GM12891 (cell line): ENCODE measurements at regions not wholly inside any gene's neighbourhood (a gene's known extent, or its start where the extent isn't known, plus 50 kb on each side); places are given as distances from the start of the nearest gene placed in this dataset.

ENCODE experiments used
- DNase-seq: peaks from one replicate; pipeline ENCODE4 v3.0.0; 2011; ENCODE audit warnings: low spot score; ENCODE audit not compliant: insufficient read length
- FAIRE-seq: peaks from 2 replicates; lab custom pipeline; 2011; peaks lifted over from hg19 to GRCh38; lab: Jason Lieb, UNC
- PAX5 ChIP-seq: IDR thresholded peaks from 2 replicates; pipeline ENCODE4 v1.6.1; 2011; ENCODE audit warnings: low read length, moderate library complexity, mild to moderate bottlenecking; ENCODE audit not compliant: insufficient read depth, severe bottlenecking
- POLR2A ChIP-seq: IDR thresholded peaks from 2 replicates; pipeline ENCODE4 v1.6.1; 2011; ENCODE audit warnings: low read depth, low read length, control low read depth
- POLR2AphosphoS5 ChIP-seq: IDR thresholded peaks from 2 replicates; pipeline ENCODE4 v1.6.1; 2011; ENCODE audit warnings: low read depth, low read length, control low read depth
- POU2F2 ChIP-seq: IDR thresholded peaks from 2 replicates; pipeline ENCODE4 v1.6.1; 2011; ENCODE audit warnings: low read depth, mild to moderate bottlenecking, control low read depth, low read length, moderate library complexity
- SPI1 ChIP-seq: IDR thresholded peaks from 2 replicates; pipeline ENCODE4 v1.6.1; 2011; ENCODE audit warnings: low read depth, low read length, control low read depth
- TAF1 ChIP-seq: IDR thresholded peaks from 2 replicates; pipeline ENCODE4 v1.6.1; 2011; ENCODE audit warnings: low read depth, low read length, control low read depth

DNA sequence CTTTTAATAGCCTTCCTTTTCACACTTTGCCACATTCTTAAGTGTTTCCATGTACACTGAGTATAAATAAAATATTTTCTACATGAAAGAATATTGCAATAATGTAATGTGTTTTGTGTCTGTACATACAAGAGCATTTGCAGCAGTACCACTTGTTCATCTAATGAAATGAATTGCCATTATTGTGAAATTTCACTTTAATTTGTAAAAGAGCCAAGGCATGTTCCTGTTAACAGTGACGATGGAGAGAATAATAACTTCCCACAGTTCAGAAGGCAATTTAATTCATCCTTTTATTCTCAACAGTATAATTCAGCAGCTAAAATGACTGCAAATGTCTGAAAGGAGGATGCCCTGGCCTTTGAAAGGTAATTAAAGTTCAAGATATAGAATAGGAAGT is 853.9 kb downstream of the LRRTM4 start:
- DNase-seq = no peak
- FAIRE-seq = no peak
- no peak for TF ChIP-seq SPI1
- TF ChIP-seq PAX5 = no peak
- no peak for TF ChIP-seq POU2F2
- no peak for TF ChIP-seq TAF1
- TF ChIP-seq POLR2AphosphoS5 = no peak
- TF ChIP-seq POLR2A = no peak

DNA sequence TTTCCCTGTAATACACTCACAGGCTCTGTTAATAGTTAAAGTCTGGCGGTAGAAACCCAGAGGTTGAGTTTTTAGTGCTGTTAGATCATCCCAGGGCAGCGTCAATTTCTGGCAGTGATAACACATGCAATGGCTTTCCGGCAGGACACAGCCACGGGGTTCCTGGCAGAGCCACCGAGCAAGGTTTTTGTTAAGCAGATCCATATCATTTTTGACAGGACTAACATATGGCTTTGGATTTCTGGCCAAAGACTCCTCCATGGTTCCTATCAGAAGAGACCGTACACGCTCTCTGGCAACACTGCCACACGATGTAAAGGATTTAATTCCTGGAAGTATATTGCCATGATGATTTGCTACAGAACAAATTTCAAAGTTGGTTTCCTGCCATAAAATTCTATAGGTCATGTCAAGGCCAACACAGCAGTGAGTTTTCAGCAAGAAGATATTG is 854.3 kb downstream of the LRRTM4 start:
- no peak for DNase-seq
- TF ChIP-seq SPI1 (no peak), POLR2AphosphoS5 (no peak)
- FAIRE-seq = no peak

DNA sequence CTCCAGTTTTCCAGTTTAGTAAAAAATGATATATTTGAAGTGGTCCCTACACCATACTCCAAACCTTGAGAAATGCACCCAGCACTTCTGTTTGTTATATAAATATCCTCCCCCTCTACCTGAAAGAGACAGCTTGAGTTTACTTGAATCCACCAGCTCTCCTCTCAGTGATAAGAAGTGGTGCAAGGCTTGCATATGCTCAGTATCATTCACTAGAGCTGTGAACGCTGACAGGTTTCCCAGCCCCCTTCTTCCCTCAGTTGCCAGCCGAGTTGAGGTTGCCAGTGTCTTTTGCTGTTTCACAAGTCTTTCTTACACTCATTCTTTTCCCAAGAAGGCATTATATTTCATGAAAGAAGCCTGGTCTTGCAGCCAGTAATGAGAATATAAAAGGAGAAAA is 880.0 kb downstream of the LRRTM4 start:
- DNase-seq = no peak
- FAIRE-seq = no peak
- TF ChIP-seq SPI1 (no peak), POLR2AphosphoS5 (no peak), POLR2A (no peak), TAF1 (no peak), PAX5 (no peak), POU2F2 (no peak)

DNA sequence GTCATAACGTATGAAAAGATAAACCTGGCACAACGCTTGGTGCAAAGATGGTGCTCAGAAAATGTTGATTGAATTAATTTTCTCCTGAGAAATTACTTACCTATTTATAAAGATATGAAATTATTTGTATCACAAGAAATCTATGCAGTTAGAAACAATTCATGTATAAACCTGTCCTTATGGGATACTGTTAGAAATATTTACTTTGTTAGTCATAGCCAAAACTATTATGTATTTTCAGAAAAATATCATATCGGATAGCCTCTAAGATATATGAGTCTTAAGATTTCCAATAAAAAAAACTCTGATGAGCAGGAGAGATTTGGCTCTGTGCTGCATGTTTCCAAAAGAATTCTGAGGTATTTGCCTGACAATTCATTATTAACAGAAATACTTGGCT is 880.7 kb downstream of the LRRTM4 start:
- DNase-seq (no peak), FAIRE-seq (no peak)
- TF ChIP-seq POLR2AphosphoS5 (no peak), POU2F2 (no peak), TAF1 (no peak), POLR2A (no peak), PAX5 (no peak), SPI1 (no peak)

DNA sequence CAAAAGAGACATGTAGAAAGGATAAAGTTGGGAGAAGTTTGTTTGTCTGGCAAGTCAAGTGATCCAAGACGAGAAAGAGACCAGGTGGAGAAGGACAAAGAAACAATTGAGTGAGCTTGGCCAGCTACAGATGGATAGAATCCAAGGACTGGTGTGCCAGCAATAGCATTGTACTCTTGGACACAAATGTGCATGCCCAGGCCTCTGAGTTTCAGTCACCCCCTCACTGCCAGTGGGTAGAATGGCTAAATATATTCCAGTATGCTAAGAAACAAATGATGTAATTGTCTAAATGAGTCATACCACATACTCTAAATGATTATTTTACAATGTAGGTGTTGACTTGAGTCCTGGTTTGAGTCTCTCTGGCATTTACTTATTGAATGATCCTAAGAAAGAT is 881.3 kb downstream of the LRRTM4 start:
- DNase-seq (no peak), FAIRE-seq (no peak)

DNA sequence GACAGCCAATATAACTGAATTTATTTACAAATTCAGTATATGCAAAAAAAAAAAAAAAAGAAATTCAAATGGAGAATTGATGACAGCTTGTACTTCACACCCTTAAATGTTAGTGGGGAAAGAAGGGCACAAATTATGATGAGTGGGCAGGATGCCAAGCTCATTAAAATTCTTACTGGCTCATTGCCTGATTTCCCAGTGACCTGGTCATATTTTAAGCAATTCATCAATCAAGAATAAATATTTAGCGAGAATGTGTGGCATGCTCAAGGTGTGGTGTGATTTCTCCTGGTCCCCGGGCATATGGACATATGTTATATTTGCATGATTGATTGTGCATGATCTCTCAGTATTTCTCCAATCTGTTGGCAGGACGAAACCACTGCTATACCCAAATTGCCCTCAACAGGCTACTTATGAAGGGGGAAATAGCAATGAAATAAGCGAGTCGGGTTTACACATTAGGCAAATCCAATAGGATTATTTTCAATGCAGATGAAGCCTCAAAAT is 883.0 kb downstream of the LRRTM4 start:
- DNase-seq (no peak), FAIRE-seq (no peak)

More for the DNA sequence above, 881.3 kb downstream of the LRRTM4 start:
- TF ChIP-seq POU2F2 (no peak), POLR2AphosphoS5 (no peak), TAF1 (no peak), PAX5 (no peak), SPI1 (no peak), POLR2A (no peak)

DNA sequence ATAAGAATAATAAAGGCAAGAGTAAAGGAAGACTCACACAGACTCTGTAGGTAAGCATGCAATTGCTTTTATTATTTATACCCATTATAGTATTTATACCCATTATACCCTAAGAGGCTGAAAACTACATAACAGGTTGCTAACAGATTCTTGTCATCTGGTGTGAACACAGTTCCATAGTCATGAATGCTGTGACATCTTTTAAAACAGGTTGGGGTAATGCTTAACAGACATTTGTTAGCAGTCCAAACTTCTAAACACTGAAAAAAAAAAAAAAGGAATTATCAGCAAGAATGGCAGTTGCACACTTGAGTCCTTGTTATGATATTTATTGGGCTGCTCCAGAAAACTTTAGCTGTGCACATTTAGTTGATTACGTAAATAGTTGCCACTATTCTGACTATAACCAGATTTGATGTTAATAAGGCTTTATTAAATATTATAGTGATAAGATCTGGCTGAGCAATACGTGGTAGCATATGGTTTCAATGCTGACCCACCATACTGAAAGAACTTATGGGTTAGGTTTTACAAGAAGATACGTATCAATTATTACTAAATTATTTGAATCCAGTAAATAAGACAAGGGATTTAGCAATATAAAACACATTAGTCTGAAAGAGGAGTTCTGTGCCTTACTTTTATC is 888.8 kb downstream of the LRRTM4 start:
- no peak for TF ChIP-seq POLR2A
- TF ChIP-seq POLR2AphosphoS5 = no peak
- no peak for TF ChIP-seq TAF1
- no peak for TF ChIP-seq SPI1
- TF ChIP-seq PAX5 = no peak
- FAIRE-seq (no peak), DNase-seq (no peak)

More for the DNA sequence above, 883.0 kb downstream of the LRRTM4 start:
- TF ChIP-seq TAF1 (no peak), POU2F2 (no peak)

DNA sequence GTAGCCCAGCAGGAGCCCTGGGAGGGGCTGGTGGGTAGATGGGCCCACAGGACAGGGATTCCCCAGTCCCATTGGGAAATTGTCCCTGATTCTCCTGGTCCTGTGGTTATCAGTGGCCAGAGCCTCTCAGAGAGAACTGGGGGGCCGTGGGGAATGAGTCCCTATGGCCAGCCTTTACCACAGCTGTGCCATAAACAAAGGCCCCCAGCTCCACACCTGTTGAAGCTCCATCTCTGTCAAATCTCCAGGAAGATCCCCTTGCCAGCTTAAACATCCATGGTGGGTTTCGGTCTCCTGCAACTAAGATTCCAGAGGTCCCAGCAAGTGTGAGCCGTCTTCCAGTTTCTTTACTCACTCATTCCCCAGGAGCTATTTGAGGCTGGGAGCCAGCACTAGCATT is 897.1 kb downstream of the LRRTM4 start:
- TF ChIP-seq POLR2AphosphoS5 = no peak
- TF ChIP-seq TAF1 = no peak
- TF ChIP-seq SPI1 = no peak
- TF ChIP-seq PAX5 = no peak
- no peak for TF ChIP-seq POU2F2
- TF ChIP-seq POLR2A = no peak
- DNase-seq (no peak), FAIRE-seq (no peak)

DNA sequence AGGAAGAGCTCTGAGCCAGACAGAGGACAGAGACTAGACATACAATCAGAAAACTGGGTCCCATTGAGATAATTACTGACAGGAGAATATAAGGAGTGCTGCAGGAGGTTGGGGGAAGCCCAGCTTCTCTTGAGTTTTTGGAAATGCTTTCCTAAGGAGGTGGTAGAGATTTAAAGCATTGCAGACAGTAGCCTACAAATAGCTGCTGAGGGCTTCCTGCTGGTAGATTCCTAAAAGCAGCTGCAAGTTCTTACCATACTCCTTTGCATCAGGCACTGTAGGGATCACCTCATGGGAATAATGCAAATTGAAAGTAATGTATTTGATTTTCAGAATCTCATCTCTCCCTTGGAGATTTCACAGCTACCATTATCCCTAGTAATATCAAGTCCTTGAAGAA is 902.6 kb upstream of the GCFC2 start:
- no peak for DNase-seq
- TF ChIP-seq PAX5 (no peak), POLR2A (no peak), TAF1 (no peak), POLR2AphosphoS5 (no peak), SPI1 (no peak), POU2F2 (no peak)
- no peak for FAIRE-seq

DNA sequence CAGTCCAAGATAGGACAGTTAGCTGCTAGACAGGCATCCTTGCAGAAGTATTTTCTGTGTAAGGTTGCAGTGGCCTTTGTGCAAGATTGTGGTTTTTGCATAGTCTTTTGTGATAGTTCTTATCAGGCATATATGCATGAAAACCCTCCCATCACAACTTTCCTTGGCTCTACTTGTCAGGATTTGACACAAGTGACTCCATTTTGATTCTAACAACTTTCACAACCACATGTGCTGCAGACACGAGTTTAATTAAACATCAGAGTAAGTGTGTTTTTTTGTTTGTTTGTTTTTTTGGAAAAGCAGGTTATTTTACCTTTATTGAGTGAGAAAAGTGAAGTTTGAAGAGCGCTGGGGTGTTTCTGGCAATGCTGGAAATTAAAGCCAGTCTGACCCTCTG is 902.0 kb upstream of the GCFC2 start:
- TF ChIP-seq POU2F2 (no peak), POLR2A (no peak), PAX5 (no peak), POLR2AphosphoS5 (no peak), TAF1 (no peak), SPI1 (no peak)
- DNase-seq (no peak), FAIRE-seq (no peak)
